KMS-11 (cell line): ENCODE measurements at regions not wholly inside any gene's neighbourhood (a gene's known extent, or its start where the extent isn't known, plus 50 kb on each side); places are given as distances from the start of the nearest gene placed in this dataset.

Experiments
- H2AFZ ChIP-seq: fragments of 200-600 bp; sonication (generic); 2 replicates; pipeline ENCODE4 v1.6.1; 2016; ENCODE audit warnings: antibody characterized with exemption, mixed run types, low read depth
- H3K27ac ChIP-seq: fragments of 200-600 bp; sonication (generic); 2 replicates; pipeline ENCODE4 v1.6.1; 2016; ENCODE audit warnings: mild to moderate bottlenecking, mixed run types
- H3K27me3 ChIP-seq: fragments of 200-600 bp; sonication (generic); 2 replicates; pipeline ENCODE4 v1.6.1; 2017; ENCODE audit warnings: mild to moderate bottlenecking, low read depth, mixed run types, moderate library complexity; ENCODE audit not compliant: insufficient read depth
- H3K36me3 ChIP-seq: fragments of 200-600 bp; sonication (generic); 2 replicates; pipeline ENCODE4 v1.6.1; 2017; ENCODE audit warnings: mild to moderate bottlenecking, mixed run types; ENCODE audit not compliant: insufficient read depth
- H3K4me1 ChIP-seq: fragments of 200-600 bp; sonication (generic); 2 replicates; pipeline ENCODE4 v1.6.1; 2016; ENCODE audit warnings: mild to moderate bottlenecking, low read depth, mixed run types; ENCODE audit not compliant: poor library complexity, severe bottlenecking
- H3K4me2 ChIP-seq: fragments of 200-600 bp; sonication (generic); 2 replicates; pipeline ENCODE4 v1.7.0; 2016; ENCODE audit warnings: mild to moderate bottlenecking, mixed run types
- H3K4me3 ChIP-seq: fragments of 200-600 bp; sonication (generic); IDR thresholded peaks from 2 replicates; pipeline ENCODE4 v1.6.1; 2017; ENCODE audit warnings: low read depth, low read length, mixed read lengths; ENCODE audit not compliant: insufficient read depth
- H3K79me2 ChIP-seq: fragments of 200-600 bp; sonication (generic); 2 replicates; pipeline ENCODE4 v1.6.1; 2016; ENCODE audit warnings: low read depth, mixed run types; ENCODE audit not compliant: insufficient read depth
- H3K9ac ChIP-seq: fragments of 200-600 bp; sonication (generic); 2 replicates; pipeline ENCODE4 v1.6.1; 2016; ENCODE audit warnings: mild to moderate bottlenecking, mixed run types
- H4K20me1 ChIP-seq: fragments of 200-600 bp; sonication (generic); 2 replicates; pipeline ENCODE4 v1.6.1; 2016; ENCODE audit warnings: mild to moderate bottlenecking, mixed run types; ENCODE audit not compliant: insufficient read depth
- CTCF ChIP-seq: fragments of 200-600 bp; sonication (generic); conservative IDR thresholded peaks from 2 replicates; pipeline ENCODE4 v1.6.1; 2017; ENCODE audit warnings: low read depth, mild to moderate bottlenecking, antibody characterized with exemption, low read length, moderate library complexity, mixed read lengths

DNA sequence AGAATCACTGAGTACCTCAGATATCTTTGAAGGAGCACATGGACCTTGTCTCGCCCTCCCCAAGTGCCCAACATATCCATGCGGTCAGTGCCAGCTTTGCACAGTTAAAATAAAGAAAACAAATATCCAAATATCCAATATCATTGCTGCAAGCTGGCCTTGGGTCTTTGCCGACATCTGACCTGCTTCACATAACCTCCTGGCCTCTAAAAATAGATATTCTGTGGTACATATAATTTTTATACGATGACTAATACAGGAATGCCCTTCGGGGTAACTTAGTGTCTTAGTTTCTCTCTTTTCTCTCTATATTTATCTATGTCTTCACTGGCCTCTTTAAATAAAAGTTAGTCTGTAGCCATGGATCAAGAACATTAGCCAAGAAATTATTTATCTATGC lies 67.8 kb downstream of the MAF start:
- Histone ChIP-seq H3K9ac (no peak overlapping the region), H3K27me3 (no peaks in the 10 kb centered on the region), H3K4me3 (no peak overlapping the region), H3K36me3 (no peaks in the 10 kb centered on the region), H3K4me1 (no peaks in the 10 kb centered on the region), H3K27ac (no peak overlapping the region), H4K20me1 (no peaks in the 10 kb centered on the region), H3K79me2 (no peaks in the 10 kb centered on the region), H2AFZ (no peak overlapping the region), H3K4me2 (no peak overlapping the region)
- no peak for TF ChIP-seq CTCF

- Histone ChIP-seq H3K36me3 (no peaks in the 10 kb centered on the region), H3K27me3 (no peaks in the 10 kb centered on the region), H3K4me1 (no peaks in the 10 kb centered on the region), H3K27ac (no peak overlapping the region), H3K79me2 (no peaks in the 10 kb centered on the region), H3K9ac (no peak overlapping the region), H3K4me3 (no peak overlapping the region), H3K4me2 (no peak overlapping the region), H4K20me1 (no peaks in the 10 kb centered on the region), H2AFZ (no peak overlapping the region)
- TF ChIP-seq CTCF = no peak
Observed at GRCh38 chr16:79532273-79532672, 68.3 kb downstream of the MAF start.

DNA sequence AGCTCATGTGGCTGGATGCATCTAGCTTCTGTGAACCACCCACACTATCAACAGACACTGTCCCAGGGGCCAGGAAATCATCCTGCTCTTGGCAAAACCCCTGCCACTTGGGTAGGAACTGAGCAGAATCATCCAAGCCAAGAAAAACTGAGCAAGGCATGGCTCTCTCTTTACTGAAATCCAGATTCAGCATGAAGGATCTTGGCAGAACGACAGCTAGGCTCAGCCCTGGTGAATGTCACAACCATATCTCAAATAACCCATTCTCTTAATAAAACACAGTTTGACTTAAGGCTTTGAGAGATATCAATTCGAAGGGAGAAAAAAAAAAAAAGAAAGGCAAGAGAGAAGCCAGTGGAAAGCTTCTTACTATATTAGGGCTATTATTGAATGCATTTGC lies 72.2 kb downstream of the MAF start:
- no peaks in the 10 kb centered on the region for H3K36me3 ChIP-seq
- H3K4me3 ChIP-seq = no peak overlapping the region
- no peak overlapping the region for H3K9ac ChIP-seq
- no peak overlapping the region for H3K4me2 ChIP-seq
- no peaks in the 10 kb centered on the region for H3K79me2 ChIP-seq
- no peaks in the 10 kb centered on the region for H3K4me1 ChIP-seq
- H4K20me1 ChIP-seq = no peaks in the 10 kb centered on the region
- TF ChIP-seq CTCF = no peak
- no peaks in the 10 kb centered on the region for H3K27me3 ChIP-seq
- H3K27ac ChIP-seq = no peak overlapping the region
- no peak overlapping the region for H2AFZ ChIP-seq

DNA sequence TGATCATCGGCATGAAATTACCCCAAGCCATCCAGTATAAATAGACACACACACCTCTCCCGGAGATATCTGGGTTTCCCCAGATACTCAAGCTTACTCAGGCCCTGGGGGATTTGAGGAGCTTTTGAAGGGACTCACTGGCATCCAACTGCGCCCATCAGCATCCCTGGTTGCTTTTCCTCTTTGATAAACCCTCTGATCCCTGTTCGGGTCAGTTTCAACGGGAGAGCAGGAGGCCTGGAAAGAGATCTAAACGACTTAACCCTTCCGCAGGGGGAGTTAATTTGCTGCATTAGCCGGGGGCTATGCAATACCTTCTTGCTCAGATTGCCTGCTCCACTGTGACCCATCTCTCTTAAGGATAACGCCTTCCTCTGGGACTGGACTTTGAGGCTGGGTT lies 76.6 kb downstream of the MAF start:
- H3K27me3 ChIP-seq = no peaks in the 10 kb centered on the region
- no peak overlapping the region for H3K9ac ChIP-seq
- no peak overlapping the region for H3K4me3 ChIP-seq
- no peaks in the 10 kb centered on the region for H4K20me1 ChIP-seq
- no peak for TF ChIP-seq CTCF
- no peak overlapping the region for H3K27ac ChIP-seq
- H3K4me1 ChIP-seq = no peaks in the 10 kb centered on the region
- H3K79me2 ChIP-seq = no peaks in the 10 kb centered on the region
- no peaks in the 10 kb centered on the region for H3K36me3 ChIP-seq
- H2AFZ ChIP-seq = no peak overlapping the region
- no peak overlapping the region for H3K4me2 ChIP-seq

DNA sequence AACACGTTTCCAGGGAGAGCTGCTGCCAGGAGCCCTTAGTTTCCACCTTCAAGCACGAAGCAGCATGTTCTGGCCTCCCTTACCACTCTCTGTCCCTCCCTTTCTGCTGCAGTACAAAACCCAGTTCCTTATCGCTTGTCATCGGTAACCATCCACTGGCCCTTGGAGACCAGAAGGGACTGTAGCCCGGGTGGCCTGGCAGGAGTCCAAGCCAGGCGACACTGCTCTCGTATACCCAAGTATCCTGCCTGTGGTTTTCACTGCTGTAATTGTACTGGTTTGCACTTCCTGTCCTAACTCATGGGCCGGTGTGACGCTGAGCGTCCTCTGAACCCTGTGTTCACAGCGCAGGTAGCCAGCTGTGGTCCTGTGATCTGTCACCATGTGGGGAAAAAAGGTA lies 81.1 kb downstream of the MAF start:
- Histone ChIP-seq H3K4me2 (no peak overlapping the region), H2AFZ (no peak overlapping the region), H3K4me3 (no peak overlapping the region), H3K27ac (no peak overlapping the region), H3K27me3 (no peaks in the 10 kb centered on the region), H3K9ac (no peak overlapping the region), H3K36me3 (no peaks in the 10 kb centered on the region), H4K20me1 (no peaks in the 10 kb centered on the region), H3K79me2 (no peaks in the 10 kb centered on the region), H3K4me1 (no peaks in the 10 kb centered on the region)
- TF ChIP-seq CTCF = no peak
